OCI-LY3 (cell line): ENCODE measurements at regions not wholly inside any gene's neighbourhood (a gene's known extent, or its start where the extent isn't known, plus 50 kb on each side); places are given as distances from the start of the nearest gene placed in this dataset.

Source experiments
- H2AFZ ChIP-seq: fragments of 200-600, 300-600 bp; shearing (Covaris generic); 2 replicates; pipeline ENCODE4 v1.6.0; 2014; ENCODE audit warnings: antibody characterized with exemption, low read depth, low read length
- H3K27ac ChIP-seq: fragments of 200-600, 300-600 bp; sonication (generic); 2 replicates; pipeline ENCODE4 v1.5.1; 2014; ENCODE audit warnings: mild to moderate bottlenecking, low read length, moderate library complexity, mixed read lengths
- H3K27me3 ChIP-seq: fragments of 200-600, 300-600 bp; sonication (generic); 2 replicates; pipeline ENCODE4 v1.6.1; 2014; ENCODE audit warnings: low read depth, low read length, mixed read lengths
- H3K36me3 ChIP-seq: fragments of 200-600, 300-600 bp; sonication (generic); replicated peaks from 2 replicates; pipeline ENCODE3; 2014; ENCODE audit warnings: low read depth, low read length, mixed read lengths
- H3K4me1 ChIP-seq: fragments of 300-600, 200-600 bp; sonication (generic); 2 replicates; pipeline ENCODE4 v1.6.1; 2014; ENCODE audit warnings: low read length, mixed read lengths
- H3K4me2 ChIP-seq: fragments of 200-600, 300-600 bp; sonication (generic); 2 replicates; pipeline ENCODE4 v1.6.1; 2014; ENCODE audit warnings: low read length, mixed read lengths
- H3K4me3 ChIP-seq: fragments of 300-600, 200-600 bp; sonication (generic); 2 replicates; pipeline ENCODE4 v1.5.1; 2014; ENCODE audit warnings: antibody characterized with exemption, mild to moderate bottlenecking, low read length, moderate library complexity
- H3K79me2 ChIP-seq: fragments of 300-600, 200-600 bp; shearing (Covaris generic); 2 replicates; pipeline ENCODE4 v1.6.1; 2014; ENCODE audit warnings: mild to moderate bottlenecking, low read length, mixed read lengths
- H3K9ac ChIP-seq: fragments of 300-600, 200-600 bp; shearing (Covaris generic); 2 replicates; pipeline ENCODE4 v1.6.0; 2014; ENCODE audit warnings: mild to moderate bottlenecking, low read length, moderate library complexity
- H3K9me3 ChIP-seq: fragments of 200-600, 300-600 bp; shearing (Covaris generic); 2 replicates; pipeline ENCODE4 v1.6.1; 2014; ENCODE audit warnings: low read length, mixed read lengths; ENCODE audit not compliant: insufficient read depth
- H4K20me1 ChIP-seq: fragments of 200-600, 300-600 bp; sonication (generic); 2 replicates; pipeline ENCODE4 v1.6.1; 2016; ENCODE audit warnings: low read length, mixed read lengths; ENCODE audit not compliant: insufficient read depth
- CTCF ChIP-seq: fragments of 200-600, 300-600 bp; sonication (generic); IDR thresholded peaks from 2 replicates; pipeline ENCODE4 v1.5.1; 2014; ENCODE audit warnings: antibody characterized with exemption, low read length, low read depth
- EZH2phosphoT487 ChIP-seq: fragments of 200-600 bp; shearing (Covaris generic); IDR thresholded peaks from 2 replicates; pipeline ENCODE4 v1.6.1; 2018; ENCODE audit warnings: antibody characterized with exemption, mixed run types, low read depth

- H3K27me3 ChIP-seq = no peaks in the 10 kb centered on the region
- H3K4me2 ChIP-seq = no peak overlapping the region
- no peaks in the 10 kb centered on the region for H4K20me1 ChIP-seq
- peaks cover 18% of the 10 kb centered on the region for H3K4me1 ChIP-seq
- no peak overlapping the region for H3K27ac ChIP-seq
- no peak overlapping the region for H3K9ac ChIP-seq
- no peaks in the 10 kb centered on the region for H3K79me2 ChIP-seq
- H2AFZ ChIP-seq = peak overlapping the region; percentile 41; the same call in 1 of the 2 replicates
- TF ChIP-seq CTCF = no peak
- no peak for TF ChIP-seq EZH2phosphoT487
- H3K9me3 ChIP-seq = no peaks in the 10 kb centered on the region
- H3K36me3 ChIP-seq = no peaks in the 10 kb centered on the region
- H3K4me3 ChIP-seq = no peak overlapping the region
Observed at GRCh38 chr18:70455731-70456130, 166.9 kb downstream of the SOCS6 start.

- H3K79me2 ChIP-seq = no peaks in the 10 kb centered on the region
- no peak overlapping the region for H3K4me3 ChIP-seq
- H3K9ac ChIP-seq = no peak overlapping the region
- peak overlapping the region; percentile 28; the same call in 1 of the 2 replicates for H2AFZ ChIP-seq
- H3K4me2 ChIP-seq = peak overlapping the region; percentile 4; the same call in 1 of the 2 replicates
- no peaks in the 10 kb centered on the region for H3K27me3 ChIP-seq
- peaks cover 18% of the 10 kb centered on the region for H3K4me1 ChIP-seq
- H3K9me3 ChIP-seq = no peaks in the 10 kb centered on the region
- H3K27ac ChIP-seq = no peak overlapping the region
- no peaks in the 10 kb centered on the region for H3K36me3 ChIP-seq
- H4K20me1 ChIP-seq = no peaks in the 10 kb centered on the region
- peak; percentile 100 for TF ChIP-seq CTCF
- TF ChIP-seq EZH2phosphoT487 = no peak
Observed at GRCh38 chr18:70454704-70455322, 166.0 kb downstream of the SOCS6 start.

- Histone ChIP-seq H3K9ac (no peak overlapping the region), H3K27ac (no peak overlapping the region), H3K4me3 (no peak overlapping the region), H3K36me3 (no peaks in the 10 kb centered on the region), H3K79me2 (no peaks in the 10 kb centered on the region), H2AFZ (no peak overlapping the region), H4K20me1 (no peaks in the 10 kb centered on the region), H3K4me2 (no peak overlapping the region), H3K27me3 (no peaks in the 10 kb centered on the region), H3K9me3 (no peaks in the 10 kb centered on the region), H3K4me1 (peaks cover 18% of the 10 kb centered on the region)
- TF ChIP-seq CTCF (no peak), EZH2phosphoT487 (no peak)
Observed at GRCh38 chr18:70453058-70453775, 164.4 kb downstream of the SOCS6 start.

- Histone ChIP-seq H3K4me3 (no peak overlapping the region), H3K79me2 (no peaks in the 10 kb centered on the region), H3K4me1 (peaks cover 18% of the 10 kb centered on the region), H3K27ac (no peak overlapping the region), H3K27me3 (no peaks in the 10 kb centered on the region), H2AFZ (no peak overlapping the region), H3K9ac (no peak overlapping the region), H3K4me2 (no peak overlapping the region), H4K20me1 (no peaks in the 10 kb centered on the region), H3K9me3 (no peaks in the 10 kb centered on the region), H3K36me3 (no peaks in the 10 kb centered on the region)
- TF ChIP-seq CTCF (no peak), EZH2phosphoT487 (no peak)
Observed at GRCh38 chr18:70452501-70452900, 163.7 kb downstream of the SOCS6 start.
